ENCODE measurements at regions not wholly inside any gene's neighbourhood (a gene's known extent, or its start where the extent isn't known, plus 50 kb on each side); places are given as distances from the start of the nearest gene placed in this dataset.

GRCh38 chr3:177672252-177672911, 475.1 kb upstream of the TBL1XR1 start:
- FAIRE-seq (no peak), DNase-seq (ENCODE audit: insufficient read length, low spot score) (no peak)
- no peak for TF ChIP-seq CTCF (IDR thresholded peaks at IDR 0.05; ENCODE audit: insufficient read depth, missing control alignments)

GRCh38 chr3:177673112-177673914, 476.0 kb upstream of the TBL1XR1 start:
- TF ChIP-seq CTCF (IDR thresholded peaks at IDR 0.05; ENCODE audit: insufficient read depth, missing control alignments): no peak
- DNase-seq (ENCODE audit: insufficient read length, low spot score) (no peak), FAIRE-seq (no peak)

GRCh38 chr3:177674186-177674585, 476.9 kb upstream of the TBL1XR1 start:
- no peak for DNase-seq (ENCODE audit: insufficient read length, low spot score)
- TF ChIP-seq CTCF (IDR thresholded peaks at IDR 0.05; ENCODE audit: insufficient read depth, missing control alignments): no peak
- no peak for FAIRE-seq

GRCh38 chr3:177676148-177676547, 478.9 kb upstream of the TBL1XR1 start:
- no peak for DNase-seq (ENCODE audit: insufficient read length, low spot score)
- TF ChIP-seq CTCF (IDR thresholded peaks at IDR 0.05; ENCODE audit: insufficient read depth, missing control alignments): no peak
- FAIRE-seq: no peak

GRCh38 chr3:177676947-177677587, 479.8 kb upstream of the TBL1XR1 start:
- no peak for DNase-seq (ENCODE audit: insufficient read length, low spot score)
- FAIRE-seq: no peak

More at GRCh38 chr3:177676947-177677587, 479.8 kb upstream of the TBL1XR1 start:
- TF ChIP-seq CTCF (IDR thresholded peaks at IDR 0.05; ENCODE audit: insufficient read depth, missing control alignments): no peak
